NB4 (cell line): ENCODE measurements at regions not wholly inside any gene's neighbourhood (a gene's known extent, or its start where the extent isn't known, plus 50 kb on each side); places are given as distances from the start of the nearest gene placed in this dataset.

Experiments used
- MYC ChIP-seq: IDR thresholded peaks from 2 replicates; pipeline ENCODE4 v1.6.1; 2011; ENCODE audit warnings: low read depth, low read length
- POLR2A ChIP-seq: IDR thresholded peaks from 2 replicates; pipeline ENCODE4 v1.6.1; 2011; ENCODE audit warnings: mild to moderate bottlenecking; ENCODE audit not compliant: insufficient read length; ENCODE audit errors: extremely low read depth
- TF ChIP-seq, protein P1 (sequence below): IDR thresholded peaks from one replicate; pipeline ENCODE4 v1.5.1; 2012; ENCODE audit warnings: low read depth, low read length
- TF ChIP-seq, protein P2 (sequence below): IDR thresholded peaks from 2 replicates; pipeline ENCODE4 v1.6.1; 2011; ENCODE audit warnings: low read depth, low read length

DNA sequence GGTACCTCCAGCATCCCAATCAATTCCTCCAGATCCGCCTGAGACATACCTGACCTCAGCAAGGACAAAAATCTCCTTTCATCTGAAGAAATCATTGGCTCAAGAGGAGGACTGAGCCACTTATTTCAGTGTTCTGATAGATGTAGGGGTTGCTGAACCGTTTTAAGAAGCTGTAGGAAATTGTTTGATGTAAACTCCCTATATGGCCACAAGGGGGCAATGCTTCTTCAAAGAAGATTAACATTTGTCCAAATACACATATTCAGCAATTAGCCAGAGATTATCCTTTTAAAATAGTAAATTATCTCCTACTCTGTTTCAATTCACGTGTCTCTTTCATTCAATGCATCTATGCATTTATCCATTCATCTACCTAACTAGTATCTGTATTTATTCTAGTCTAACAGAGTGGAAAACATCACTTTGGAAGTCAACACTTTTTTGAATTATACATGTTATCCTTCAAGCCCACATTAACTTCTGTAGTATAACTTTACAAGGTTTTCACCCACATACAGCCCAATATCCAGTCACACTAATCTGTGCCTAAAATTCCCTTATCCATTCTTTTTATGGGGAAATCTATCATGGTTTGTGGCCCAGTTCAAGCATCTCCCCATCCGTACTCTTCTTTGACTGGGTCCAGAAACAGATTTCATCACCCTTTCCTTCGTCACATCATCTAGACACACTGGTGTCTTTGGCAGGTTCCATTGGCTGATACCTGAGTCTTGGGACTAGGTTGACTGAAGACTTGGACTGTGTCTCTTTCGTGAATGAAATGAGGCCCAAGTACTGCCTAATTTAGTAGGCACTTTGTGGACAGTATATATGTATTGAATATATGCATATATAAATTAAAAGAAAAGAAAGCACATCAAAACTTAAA is 411.0 kb upstream of the OR4E1 start:
- TF ChIP-seq, protein P1, sequence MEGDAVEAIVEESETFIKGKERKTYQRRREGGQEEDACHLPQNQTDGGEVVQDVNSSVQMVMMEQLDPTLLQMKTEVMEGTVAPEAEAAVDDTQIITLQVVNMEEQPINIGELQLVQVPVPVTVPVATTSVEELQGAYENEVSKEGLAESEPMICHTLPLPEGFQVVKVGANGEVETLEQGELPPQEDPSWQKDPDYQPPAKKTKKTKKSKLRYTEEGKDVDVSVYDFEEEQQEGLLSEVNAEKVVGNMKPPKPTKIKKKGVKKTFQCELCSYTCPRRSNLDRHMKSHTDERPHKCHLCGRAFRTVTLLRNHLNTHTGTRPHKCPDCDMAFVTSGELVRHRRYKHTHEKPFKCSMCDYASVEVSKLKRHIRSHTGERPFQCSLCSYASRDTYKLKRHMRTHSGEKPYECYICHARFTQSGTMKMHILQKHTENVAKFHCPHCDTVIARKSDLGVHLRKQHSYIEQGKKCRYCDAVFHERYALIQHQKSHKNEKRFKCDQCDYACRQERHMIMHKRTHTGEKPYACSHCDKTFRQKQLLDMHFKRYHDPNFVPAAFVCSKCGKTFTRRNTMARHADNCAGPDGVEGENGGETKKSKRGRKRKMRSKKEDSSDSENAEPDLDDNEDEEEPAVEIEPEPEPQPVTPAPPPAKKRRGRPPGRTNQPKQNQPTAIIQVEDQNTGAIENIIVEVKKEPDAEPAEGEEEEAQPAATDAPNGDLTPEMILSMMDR, result peak; percentile 45
- TF ChIP-seq POLR2A (no peak), MYC (no peak)
- TF ChIP-seq, protein P2, sequence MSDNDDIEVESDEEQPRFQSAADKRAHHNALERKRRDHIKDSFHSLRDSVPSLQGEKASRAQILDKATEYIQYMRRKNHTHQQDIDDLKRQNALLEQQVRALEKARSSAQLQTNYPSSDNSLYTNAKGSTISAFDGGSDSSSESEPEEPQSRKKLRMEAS, result no peak
